H1 (cell line): ENCODE measurements at regions not wholly inside any gene's neighbourhood (a gene's known extent, or its start where the extent isn't known, plus 50 kb on each side); places are given as distances from the start of the nearest gene placed in this dataset.

Experiments
- ATF3 ChIP-seq: IDR thresholded peaks from 2 replicates; pipeline ENCODE4 v1.6.1; 2011; ENCODE audit warnings: low read depth, mild to moderate bottlenecking, low read length; ENCODE audit not compliant: insufficient read depth
- CHD7 ChIP-seq: fragments of 300-600 bp; sonication (generic); IDR thresholded peaks from 2 replicates; pipeline ENCODE4 v1.7.1; 2012; ENCODE audit warnings: low read length, moderate library complexity, mild to moderate bottlenecking, inconsistent platforms; ENCODE audit not compliant: insufficient replicate concordance
- CREB1 ChIP-seq: IDR thresholded peaks from 2 replicates; pipeline ENCODE4 v1.6.1; 2012; ENCODE audit warnings: inconsistent platforms
- EZH2 ChIP-seq: fragments of 200-600 bp; sonication (generic); IDR thresholded peaks from 2 replicates; pipeline ENCODE4 v1.7.1; 2012; ENCODE audit warnings: low read depth, mild to moderate bottlenecking, moderate library complexity, low read length, inconsistent platforms; ENCODE audit not compliant: severe bottlenecking
- HDAC6 ChIP-seq: IDR thresholded peaks from one replicate; pipeline ENCODE4 v1.7.1; 2012; ENCODE audit warnings: low read depth, mild to moderate bottlenecking, inconsistent platforms, low read length, moderate library complexity
- KDM4A ChIP-seq: IDR thresholded peaks from one replicate; pipeline ENCODE4 v1.7.1; 2012; ENCODE audit warnings: low read depth, mild to moderate bottlenecking, moderate library complexity, low read length, inconsistent platforms; ENCODE audit not compliant: severe bottlenecking
- TF ChIP-seq, protein P1 (sequence below): IDR thresholded peaks from 2 replicates; pipeline ENCODE4 v1.6.1; 2012; ENCODE audit warnings: low read length, inconsistent platforms

- TF ChIP-seq KDM4A (no peak), ATF3 (no peak), CREB1 (no peak), CHD7 (no peak), HDAC6 (no peak), EZH2 (no peak)
- TF ChIP-seq, protein P1, sequence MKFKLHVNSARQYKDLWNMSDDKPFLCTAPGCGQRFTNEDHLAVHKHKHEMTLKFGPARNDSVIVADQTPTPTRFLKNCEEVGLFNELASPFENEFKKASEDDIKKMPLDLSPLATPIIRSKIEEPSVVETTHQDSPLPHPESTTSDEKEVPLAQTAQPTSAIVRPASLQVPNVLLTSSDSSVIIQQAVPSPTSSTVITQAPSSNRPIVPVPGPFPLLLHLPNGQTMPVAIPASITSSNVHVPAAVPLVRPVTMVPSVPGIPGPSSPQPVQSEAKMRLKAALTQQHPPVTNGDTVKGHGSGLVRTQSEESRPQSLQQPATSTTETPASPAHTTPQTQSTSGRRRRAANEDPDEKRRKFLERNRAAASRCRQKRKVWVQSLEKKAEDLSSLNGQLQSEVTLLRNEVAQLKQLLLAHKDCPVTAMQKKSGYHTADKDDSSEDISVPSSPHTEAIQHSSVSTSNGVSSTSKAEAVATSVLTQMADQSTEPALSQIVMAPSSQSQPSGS = no peak
These were observed 213.2 kb upstream of the DIO3 start (continued) for GRCh38 chr14:101347893-101348777.
